Activated naive CD8-positive, alpha-beta T cell treated with anti-CD3 and anti-CD28 coated beads, Interleukin-2, amount 10 ng/mL, durations not matched to agents 7 days and 5 days (primary cell): ENCODE measurements at regions not wholly inside any gene's neighbourhood (a gene's known extent, or its start where the extent isn't known, plus 50 kb on each side); places are given as distances from the start of the nearest gene placed in this dataset.
"Not testable (repeated sequence)": the region's sequence is repeated elsewhere in the genome, so short reads cannot be mapped to it uniquely, and the experiment has no call there.

ENCODE experiments used
- ATAC-seq: fragments of 150-1000 bp; cut with Tn5 transposase; one replicate; pipeline ENCODE4 v1.10.0; 2021; ENCODE audit warnings: low read depth, moderate library complexity
- POLR2A ChIA-PET: fragments of 350-600 bp; sonication (Branson Sonifier 250); formaldehyde crosslinking; loops from one replicate; lab custom pipeline; 2021; ENCODE audit warnings: antibody characterized with exemption; lab: Charles Lee
- DNase-seq: peaks from one replicate; pipeline ENCODE4 v3.0.0; 2021
- H3K27ac Mint-ChIP-seq: one replicate; pipeline ENCODE4 v1.8.0; 2022; ENCODE audit warnings: mild to moderate bottlenecking, mixed read lengths
- H3K27me3 Mint-ChIP-seq: one replicate; pipeline ENCODE4 v1.8.0; 2022; ENCODE audit warnings: mild to moderate bottlenecking, moderate library complexity, mixed read lengths
- H3K36me3 Mint-ChIP-seq: one replicate; pipeline ENCODE4 v1.8.0; 2021; ENCODE audit warnings: mild to moderate bottlenecking, mixed read lengths
- H3K4me1 Mint-ChIP-seq: one replicate; pipeline ENCODE4 v1.8.0; 2021; ENCODE audit warnings: mixed read lengths
- H3K4me3 Mint-ChIP-seq: one replicate; pipeline ENCODE4 v1.8.0; 2022; ENCODE audit warnings: mild to moderate bottlenecking, moderate library complexity, mixed read lengths
- H3K9me3 Mint-ChIP-seq: one replicate; pipeline ENCODE4 v1.8.0; 2021; ENCODE audit warnings: mixed read lengths

DNA sequence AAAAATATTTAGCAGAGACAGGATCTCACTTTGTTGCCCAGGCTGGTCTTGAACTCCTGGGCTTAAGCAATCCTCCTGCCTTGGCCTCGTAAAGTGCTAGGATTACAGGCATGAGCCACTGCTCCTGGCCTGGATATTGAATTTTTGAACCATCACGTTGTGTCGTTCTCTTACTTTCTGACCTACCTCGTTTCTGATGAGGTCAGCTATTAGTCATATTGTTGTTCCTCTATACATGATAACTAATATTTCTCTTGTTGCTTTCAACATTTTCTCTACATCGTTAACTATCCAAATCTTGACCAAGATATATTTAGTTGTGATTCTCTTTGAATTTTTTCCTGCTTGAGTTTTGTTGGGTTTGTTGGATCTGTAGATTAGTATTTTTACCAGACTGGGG, 541.3 kb upstream of the SOX11 start:
- ATAC-seq (no peak), DNase-seq (no peak)
- H3K27ac Mint-ChIP-seq, result no peak overlapping the region
- H3K9me3 Mint-ChIP-seq, result peaks cover 9% of the 10 kb centered on the region
- H3K4me3 Mint-ChIP-seq, result no peak overlapping the region
- H3K36me3 Mint-ChIP-seq, result no peaks in the 10 kb centered on the region
- H3K27me3 Mint-ChIP-seq, result no peaks in the 10 kb centered on the region
- POLR2A ChIA-PET, result no interaction called here
- H3K4me1 Mint-ChIP-seq, result no peaks in the 10 kb centered on the region

- no peak for ATAC-seq
- no peak for DNase-seq
- Mint-ChIP-seq H3K27ac (no peak overlapping the region), H3K4me1 (no peaks in the 10 kb centered on the region), H3K9me3 (peaks cover 8% of the 10 kb centered on the region), H3K36me3 (no peaks in the 10 kb centered on the region), H3K27me3 (no peaks in the 10 kb centered on the region), H3K4me3 (no peak overlapping the region)
- POLR2A ChIA-PET, result no interaction called here
Observed at GRCh38 chr2:5164776-5165525, 527.2 kb upstream of the SOX11 start.

GRCh38 chr2:5172923-5173322, 519.3 kb upstream of the SOX11 start:
- DNase-seq (no peak), ATAC-seq (no peak)
- H3K36me3 Mint-ChIP-seq, result no peaks in the 10 kb centered on the region
- H3K27ac Mint-ChIP-seq, result no peak overlapping the region
- POLR2A ChIA-PET, result no interaction called here
- H3K9me3 Mint-ChIP-seq, result peaks cover 5% of the 10 kb centered on the region
- H3K4me3 Mint-ChIP-seq, result no peak overlapping the region
- H3K27me3 Mint-ChIP-seq, result no peaks in the 10 kb centered on the region
- H3K4me1 Mint-ChIP-seq, result no peaks in the 10 kb centered on the region

DNA sequence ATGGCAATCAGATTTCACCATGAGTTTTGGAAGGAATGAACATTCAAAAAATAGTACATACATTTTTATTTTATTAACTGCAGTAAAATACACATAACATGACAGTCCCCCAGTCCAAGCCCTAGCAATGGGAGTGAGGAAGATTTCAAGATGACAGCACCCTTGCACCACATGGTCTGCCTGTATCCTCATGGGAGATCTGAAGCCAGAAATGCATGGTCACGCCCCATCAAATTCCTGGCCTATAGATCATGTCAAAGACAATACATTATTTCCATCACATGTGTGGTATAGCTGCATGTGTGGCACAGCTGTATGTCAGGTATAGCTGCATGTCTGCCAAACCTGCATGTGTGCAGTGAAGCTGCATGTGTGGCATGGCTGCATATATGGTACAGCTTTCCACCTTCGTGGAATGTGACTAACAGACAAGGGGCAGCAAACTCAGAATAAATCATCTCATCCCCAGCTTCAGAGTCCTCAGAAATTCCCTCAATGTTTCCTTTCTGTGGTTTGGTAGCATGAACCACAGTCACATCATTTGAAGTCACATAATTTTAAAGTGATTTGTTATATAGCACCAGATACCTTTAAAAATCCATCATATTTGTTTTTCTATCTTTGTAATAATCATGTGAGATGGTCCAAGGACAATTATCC, 518.2 kb upstream of the SOX11 start:
- Mint-ChIP-seq H3K27ac (no peak overlapping the region), H3K4me1 (no peaks in the 10 kb centered on the region), H3K4me3 (no peak overlapping the region), H3K27me3 (no peaks in the 10 kb centered on the region), H3K9me3 (peaks cover 2% of the 10 kb centered on the region), H3K36me3 (no peaks in the 10 kb centered on the region)
- POLR2A ChIA-PET, result no interaction called here
- DNase-seq, result no peak
- no peak for ATAC-seq

DNA sequence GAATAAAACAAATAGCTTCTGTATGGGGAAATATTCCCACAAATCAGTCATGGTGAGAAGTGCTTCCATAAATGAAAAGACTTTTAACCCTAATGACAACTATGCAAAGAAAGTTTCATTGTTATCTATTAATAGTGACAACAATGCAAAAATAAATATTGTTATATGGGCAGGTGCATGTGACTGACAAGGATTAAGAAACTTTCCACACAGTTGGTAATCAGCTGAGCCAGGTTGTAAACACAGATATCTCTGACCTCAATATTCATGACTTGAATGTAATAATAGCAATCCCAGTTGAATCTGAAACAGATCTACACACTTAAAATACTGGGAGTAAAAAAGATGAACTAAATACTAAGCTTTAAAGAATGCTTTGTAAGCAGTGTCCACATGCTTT, 517.0 kb upstream of the SOX11 start:
- Mint-ChIP-seq H3K36me3 (no peaks in the 10 kb centered on the region), H3K9me3 (no peaks in the 10 kb centered on the region), H3K4me3 (no peak overlapping the region), H3K27ac (no peak overlapping the region), H3K27me3 (no peaks in the 10 kb centered on the region), H3K4me1 (no peaks in the 10 kb centered on the region)
- POLR2A ChIA-PET, result no interaction called here
- DNase-seq, result no peak
- no peak for ATAC-seq

DNA sequence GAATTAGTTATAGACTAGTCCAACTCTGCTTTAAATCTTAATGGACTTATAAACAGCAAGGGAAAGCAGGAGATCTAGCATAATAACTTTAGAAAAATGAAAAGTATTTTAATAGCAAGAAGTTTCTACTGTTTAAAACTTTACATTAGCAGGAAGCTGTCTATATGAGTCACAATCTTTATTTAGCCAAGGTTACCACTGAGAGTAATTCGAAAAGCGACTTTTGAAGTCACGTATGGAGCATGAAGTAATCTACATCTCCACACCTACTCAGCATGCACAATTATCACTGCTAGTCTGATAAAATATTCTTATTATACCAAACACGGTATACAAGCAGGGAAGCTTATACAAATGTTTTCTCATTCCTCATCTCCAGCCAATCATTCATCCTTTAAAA, 515.4 kb upstream of the SOX11 start:
- Mint-ChIP-seq H3K36me3 (no peaks in the 10 kb centered on the region), H3K4me1 (no peaks in the 10 kb centered on the region)
- ATAC-seq, result no peak

GRCh38 chr2:5183031-5183430, 509.2 kb upstream of the SOX11 start:
- Mint-ChIP-seq H3K4me3 (no peak overlapping the region), H3K27ac (no peak overlapping the region), H3K27me3 (no peaks in the 10 kb centered on the region), H3K36me3 (no peaks in the 10 kb centered on the region), H3K4me1 (no peaks in the 10 kb centered on the region), H3K9me3 (peaks cover 8% of the 10 kb centered on the region)
- POLR2A ChIA-PET, result no interaction called here
- no peak for DNase-seq
- no peak for ATAC-seq

More for the DNA sequence above, 515.4 kb upstream of the SOX11 start:
- POLR2A ChIA-PET, result no interaction called here
- Mint-ChIP-seq H3K4me3 (no peak overlapping the region), H3K27ac (no peak overlapping the region), H3K27me3 (no peaks in the 10 kb centered on the region), H3K9me3 (peaks cover 2% of the 10 kb centered on the region)
- DNase-seq, result no peak

DNA sequence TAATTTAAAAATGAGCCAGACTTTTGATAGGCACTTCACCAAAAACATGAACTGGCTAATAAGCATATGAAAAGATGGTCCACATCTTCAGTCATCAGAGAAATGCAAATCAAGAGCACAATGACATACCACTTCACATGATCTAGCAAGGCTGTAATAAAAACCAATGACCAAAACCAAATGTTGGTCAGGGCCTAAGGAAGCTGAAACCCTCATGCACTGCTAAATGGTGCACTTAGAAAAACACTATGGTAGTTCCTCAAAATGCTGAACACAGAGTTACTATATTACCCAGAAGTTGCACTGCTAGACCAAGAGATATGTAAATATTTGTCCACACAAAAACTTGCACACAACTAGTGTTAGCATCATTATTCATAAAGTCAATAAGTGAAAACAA, 504.9 kb upstream of the SOX11 start:
- H3K27ac Mint-ChIP-seq, result no peak overlapping the region
- DNase-seq (no peak), ATAC-seq (no peak)
- no peaks in the 10 kb centered on the region for H3K4me1 Mint-ChIP-seq
- no peak overlapping the region for H3K4me3 Mint-ChIP-seq
- POLR2A ChIA-PET, result no interaction called here
- no peaks in the 10 kb centered on the region for H3K27me3 Mint-ChIP-seq
- H3K9me3 Mint-ChIP-seq, result peaks cover 3% of the 10 kb centered on the region
- no peaks in the 10 kb centered on the region for H3K36me3 Mint-ChIP-seq

DNA sequence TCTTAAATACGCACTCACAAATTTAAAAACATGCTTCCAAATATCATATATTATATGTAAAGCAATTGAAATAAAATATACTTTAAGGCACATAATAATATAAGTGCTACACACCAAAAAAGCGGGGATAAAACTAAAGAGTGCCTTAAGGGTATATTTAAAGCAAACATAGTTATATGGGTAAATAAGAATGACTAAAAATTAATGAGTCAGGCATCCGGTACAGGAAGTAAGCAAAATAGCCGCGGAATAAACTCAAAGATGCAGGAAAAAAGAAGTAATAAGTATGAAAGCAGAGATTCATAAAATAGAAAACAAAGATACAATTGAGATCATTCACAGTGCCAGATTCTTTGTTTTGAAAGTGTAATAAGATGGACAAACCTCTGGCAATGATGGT, 503.5 kb upstream of the SOX11 start:
- Mint-ChIP-seq H3K36me3 (no peaks in the 10 kb centered on the region), H3K4me1 (no peaks in the 10 kb centered on the region), H3K27me3 (no peaks in the 10 kb centered on the region), H3K27ac (no peak overlapping the region), H3K4me3 (no peak overlapping the region), H3K9me3 (no peaks in the 10 kb centered on the region)
- DNase-seq (no peak), ATAC-seq (no peak)
- POLR2A ChIA-PET, result no interaction called here

DNA sequence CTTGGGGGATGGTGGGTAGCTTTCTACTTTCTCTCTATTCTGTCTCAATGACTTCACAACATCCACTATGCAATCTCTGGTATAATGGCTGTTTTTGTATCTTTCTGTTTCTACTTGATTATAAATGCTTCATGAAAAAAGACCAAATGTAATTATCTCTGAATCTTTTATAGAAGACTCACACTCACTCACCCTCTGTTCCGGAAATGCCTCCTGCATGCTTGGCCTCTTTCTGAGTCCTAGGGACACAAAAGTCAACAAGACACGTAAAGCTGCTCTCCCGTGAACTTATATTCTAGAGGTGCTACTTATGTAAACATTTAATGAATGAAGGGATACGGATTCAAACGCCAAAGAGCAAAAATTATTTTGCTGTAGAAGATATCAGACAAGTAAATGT, 502.2 kb upstream of the SOX11 start:
- ATAC-seq, result no peak

DNA sequence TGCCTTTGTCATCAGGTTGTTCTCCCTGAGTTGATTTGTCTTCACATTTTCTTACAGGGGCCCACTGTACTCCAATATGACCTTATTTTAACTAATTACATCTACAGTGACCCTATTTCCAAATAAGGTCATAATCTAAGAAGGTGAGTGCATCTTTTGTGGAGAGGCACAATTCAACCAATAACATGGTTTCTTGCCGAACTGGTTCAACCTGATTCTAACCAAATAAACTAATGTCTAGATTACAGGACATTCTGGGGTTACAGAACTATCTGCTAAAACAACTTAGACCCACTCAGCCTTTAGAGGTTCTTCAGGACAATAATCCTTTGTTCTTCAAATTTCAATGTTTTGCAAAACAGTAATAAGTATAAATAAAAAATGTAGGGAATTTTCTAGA, 496.5 kb upstream of the SOX11 start:
- Mint-ChIP-seq H3K4me1 (no peaks in the 10 kb centered on the region), H3K4me3 (no peak overlapping the region), H3K9me3 (peaks cover 2% of the 10 kb centered on the region), H3K27ac (no peak overlapping the region), H3K36me3 (no peaks in the 10 kb centered on the region), H3K27me3 (no peaks in the 10 kb centered on the region)
- no peak for ATAC-seq
- POLR2A ChIA-PET, result no interaction called here
- no peak for DNase-seq

More for the DNA sequence above, 502.2 kb upstream of the SOX11 start:
- Mint-ChIP-seq H3K36me3 (no peaks in the 10 kb centered on the region), H3K9me3 (no peaks in the 10 kb centered on the region), H3K27ac (no peak overlapping the region), H3K4me1 (no peaks in the 10 kb centered on the region), H3K4me3 (no peak overlapping the region), H3K27me3 (no peaks in the 10 kb centered on the region)
- POLR2A ChIA-PET, result no interaction called here
- DNase-seq, result no peak

DNA sequence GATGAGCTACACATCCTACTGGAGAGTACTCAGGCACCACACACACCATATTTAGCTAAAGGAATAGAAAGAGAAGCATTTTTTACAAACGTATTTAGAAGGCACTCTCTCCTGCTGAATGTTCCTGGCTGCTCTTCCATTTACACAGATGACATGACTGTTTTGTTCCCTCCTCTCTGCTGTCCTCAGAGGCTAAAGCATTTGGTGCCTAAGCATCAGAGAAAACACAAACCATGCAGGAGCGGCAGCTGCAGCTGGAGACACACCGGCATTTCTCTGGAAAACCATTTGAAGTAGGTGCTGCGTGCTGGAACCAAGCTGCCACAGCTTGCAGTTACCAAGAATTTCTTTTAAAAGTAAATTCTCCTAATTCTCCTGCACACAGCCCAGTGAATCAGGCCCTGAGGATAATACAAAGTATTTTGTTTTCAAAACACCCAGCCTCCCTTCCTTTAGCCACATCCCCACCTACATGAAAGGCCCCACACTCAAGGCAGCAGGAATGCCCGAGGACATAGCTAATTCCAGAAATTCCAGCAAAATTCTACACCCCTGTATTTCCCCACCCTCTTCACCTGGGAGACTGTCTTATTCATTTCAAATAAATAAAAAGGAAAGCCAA, 488.9 kb upstream of the SOX11 start:
- no peaks in the 10 kb centered on the region for H3K36me3 Mint-ChIP-seq
- no peak overlapping the region for H3K27ac Mint-ChIP-seq
- ATAC-seq, result no peak
- POLR2A ChIA-PET, result no interaction called here
- DNase-seq, result no peak
- H3K4me3 Mint-ChIP-seq, result no peak overlapping the region
- peaks cover 7% of the 10 kb centered on the region for H3K9me3 Mint-ChIP-seq
- H3K4me1 Mint-ChIP-seq, result no peaks in the 10 kb centered on the region
- no peaks in the 10 kb centered on the region for H3K27me3 Mint-ChIP-seq

GRCh38 chr2:5206742-5207141, 485.4 kb upstream of the SOX11 start:
- H3K36me3 Mint-ChIP-seq, POLR2A ChIA-PET, H3K27ac Mint-ChIP-seq, DNase-seq, H3K4me3 Mint-ChIP-seq, H3K4me1 Mint-ChIP-seq, H3K9me3 Mint-ChIP-seq, ATAC-seq, H3K27me3 Mint-ChIP-seq: not testable (repeated sequence)

GRCh38 chr2:5215989-5216607, 476.1 kb upstream of the SOX11 start:
- no peaks in the 10 kb centered on the region for H3K36me3 Mint-ChIP-seq
- H3K27ac Mint-ChIP-seq, result no peak overlapping the region
- ATAC-seq, result no peak
- H3K9me3 Mint-ChIP-seq, result peaks cover 9% of the 10 kb centered on the region
- DNase-seq, result no peak
- POLR2A ChIA-PET, result no interaction called here
- no peaks in the 10 kb centered on the region for H3K4me1 Mint-ChIP-seq
- H3K4me3 Mint-ChIP-seq, result no peak overlapping the region
- H3K27me3 Mint-ChIP-seq, result no peaks in the 10 kb centered on the region
